Endothelial cell of umbilical vein (primary cell): ENCODE measurements at regions not wholly inside any gene's neighbourhood (a gene's known extent, or its start where the extent isn't known, plus 50 kb on each side); places are given as distances from the start of the nearest gene placed in this dataset.

Source experiments
- EZH2 ChIP-seq: IDR thresholded peaks from 2 replicates; pipeline ENCODE4 v1.6.1; 2012; ENCODE audit warnings: borderline replicate concordance, low read depth, mild to moderate bottlenecking, moderate library complexity, low read length, inconsistent platforms; ENCODE audit not compliant: severe bottlenecking
- FOS ChIP-seq: IDR thresholded peaks from 2 replicates; pipeline ENCODE4 v1.6.1; 2011; ENCODE audit warnings: mild to moderate bottlenecking, low read length, moderate library complexity, borderline replicate concordance; ENCODE audit not compliant: insufficient read depth
- MYC ChIP-seq: IDR thresholded peaks from one replicate; pipeline ENCODE4 v1.6.1; 2011; ENCODE audit warnings: mild to moderate bottlenecking, low read depth, low read length
- POLR2A ChIP-seq: IDR thresholded peaks from 2 replicates; pipeline ENCODE4 v1.6.1; 2012; ENCODE audit warnings: low read depth, mild to moderate bottlenecking, control low read depth, low read length
- POLR2AphosphoS5 ChIP-seq: IDR thresholded peaks from 2 replicates; pipeline ENCODE4 v1.6.1; 2012; ENCODE audit warnings: low read depth, mild to moderate bottlenecking, control low read depth, low read length, moderate library complexity; ENCODE audit not compliant: insufficient read depth
- TF ChIP-seq, protein P1 (sequence below), 2 donors: IDR thresholded peaks; 1 replicate in 1 of 2; 2 replicates in 1 of 2; pipeline ENCODE4 v1.5.1; 2011; ENCODE audit warnings: low read length in 2 of 2, mild to moderate bottlenecking in 2 of 2, moderate library complexity in 2 of 2, control low read depth in 1 of 2, inconsistent platforms in 1 of 2, low read depth in 1 of 2; ENCODE audit not compliant: insufficient read depth in 1 of 2; ENCODE audit errors: extremely low read depth in 1 of 2
- TF ChIP-seq, protein P2 (sequence below): IDR thresholded peaks from 2 replicates; pipeline ENCODE4 v1.6.1; 2011; ENCODE audit not compliant: insufficient read depth, insufficient read length

DNA sequence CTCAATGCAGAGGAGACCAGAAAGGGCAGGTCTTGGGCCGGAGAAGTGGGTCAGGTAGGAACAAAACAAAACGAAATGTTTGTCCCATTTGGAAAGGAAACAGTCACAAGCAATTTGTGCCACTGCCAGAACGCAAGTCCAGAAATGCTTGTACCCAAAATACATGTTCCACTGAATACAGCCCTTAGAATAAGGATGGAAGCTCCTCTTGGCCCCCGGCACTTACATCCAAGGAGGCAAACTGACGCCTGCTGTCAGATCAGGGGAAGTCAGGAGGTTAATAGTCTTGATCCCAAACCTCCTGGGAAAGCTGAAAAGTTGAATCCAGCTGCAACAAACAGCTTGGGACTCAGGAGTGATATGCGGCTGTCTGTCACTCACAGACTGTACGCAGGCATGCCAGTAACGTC lies 75.9 kb upstream of the GALNT2 start:
- TF ChIP-seq POLR2AphosphoS5 (no peak), FOS (no peak), EZH2 (no peak), POLR2A (no peak), MYC (no peak)
- TF ChIP-seq, protein P1, sequence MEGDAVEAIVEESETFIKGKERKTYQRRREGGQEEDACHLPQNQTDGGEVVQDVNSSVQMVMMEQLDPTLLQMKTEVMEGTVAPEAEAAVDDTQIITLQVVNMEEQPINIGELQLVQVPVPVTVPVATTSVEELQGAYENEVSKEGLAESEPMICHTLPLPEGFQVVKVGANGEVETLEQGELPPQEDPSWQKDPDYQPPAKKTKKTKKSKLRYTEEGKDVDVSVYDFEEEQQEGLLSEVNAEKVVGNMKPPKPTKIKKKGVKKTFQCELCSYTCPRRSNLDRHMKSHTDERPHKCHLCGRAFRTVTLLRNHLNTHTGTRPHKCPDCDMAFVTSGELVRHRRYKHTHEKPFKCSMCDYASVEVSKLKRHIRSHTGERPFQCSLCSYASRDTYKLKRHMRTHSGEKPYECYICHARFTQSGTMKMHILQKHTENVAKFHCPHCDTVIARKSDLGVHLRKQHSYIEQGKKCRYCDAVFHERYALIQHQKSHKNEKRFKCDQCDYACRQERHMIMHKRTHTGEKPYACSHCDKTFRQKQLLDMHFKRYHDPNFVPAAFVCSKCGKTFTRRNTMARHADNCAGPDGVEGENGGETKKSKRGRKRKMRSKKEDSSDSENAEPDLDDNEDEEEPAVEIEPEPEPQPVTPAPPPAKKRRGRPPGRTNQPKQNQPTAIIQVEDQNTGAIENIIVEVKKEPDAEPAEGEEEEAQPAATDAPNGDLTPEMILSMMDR (IDR thresholded peaks at IDR 0.05; ENCODE audit: extremely low read depth in 1 of 2, insufficient read depth in 1 of 2, low read depth in 1 of 2, low read length in 2 of 2) = no peak
- TF ChIP-seq, protein P2, sequence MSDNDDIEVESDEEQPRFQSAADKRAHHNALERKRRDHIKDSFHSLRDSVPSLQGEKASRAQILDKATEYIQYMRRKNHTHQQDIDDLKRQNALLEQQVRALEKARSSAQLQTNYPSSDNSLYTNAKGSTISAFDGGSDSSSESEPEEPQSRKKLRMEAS = no peak
